GM18520 (cell line): ENCODE measurements at regions not wholly inside any gene's neighbourhood (a gene's known extent, or its start where the extent isn't known, plus 50 kb on each side); places are given as distances from the start of the nearest gene placed in this dataset.
"Not testable (repeated sequence)": the region's sequence is repeated elsewhere in the genome, so short reads cannot be mapped to it uniquely, and the experiment has no call there.

Source experiments
- ATAC-seq: cut with Tn5 transposase; IDR thresholded peaks from one replicate; pipeline ENCODE4 v1.9.1; 2021; ENCODE audit not compliant: unreplicated experiment

DNA sequence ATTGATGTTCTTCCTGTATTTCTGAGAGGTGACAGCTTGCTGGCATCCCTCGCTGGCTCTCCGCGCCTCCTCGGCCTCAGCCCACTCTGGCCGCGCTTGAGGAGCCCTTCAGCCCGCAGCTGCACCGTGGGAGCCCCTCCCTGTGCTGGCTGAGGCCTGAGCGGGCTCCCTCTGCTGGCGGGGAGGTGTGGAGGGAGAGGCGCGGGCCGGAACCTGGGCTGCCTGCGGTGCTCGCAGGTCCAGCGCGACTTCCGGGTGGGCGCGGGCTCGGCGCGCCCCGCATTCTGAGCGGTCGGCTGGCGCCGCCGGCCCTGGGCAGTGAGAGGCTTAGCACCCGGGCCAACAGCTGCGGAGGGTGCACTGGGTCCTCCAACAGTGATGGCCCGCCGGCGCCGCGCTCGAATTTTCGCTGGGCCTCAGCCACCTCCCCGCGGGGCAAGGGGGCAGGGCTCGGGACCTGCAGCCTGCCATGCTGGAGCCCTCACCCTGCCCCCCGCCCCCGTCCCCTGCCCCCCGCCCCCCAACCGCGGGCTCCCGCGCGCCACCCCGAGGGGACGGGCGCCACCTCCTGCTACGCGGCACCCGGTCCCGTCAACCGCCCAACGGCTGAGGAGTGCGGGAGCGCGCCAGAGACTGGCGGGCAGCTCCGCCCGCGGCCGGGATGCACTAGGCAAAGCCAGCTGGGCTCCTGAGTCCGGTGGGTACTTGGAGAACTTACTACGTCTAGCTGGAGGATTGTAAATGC, 1353.4 kb upstream of the CDH18 start:
- peak; percentile 45 for ATAC-seq

DNA sequence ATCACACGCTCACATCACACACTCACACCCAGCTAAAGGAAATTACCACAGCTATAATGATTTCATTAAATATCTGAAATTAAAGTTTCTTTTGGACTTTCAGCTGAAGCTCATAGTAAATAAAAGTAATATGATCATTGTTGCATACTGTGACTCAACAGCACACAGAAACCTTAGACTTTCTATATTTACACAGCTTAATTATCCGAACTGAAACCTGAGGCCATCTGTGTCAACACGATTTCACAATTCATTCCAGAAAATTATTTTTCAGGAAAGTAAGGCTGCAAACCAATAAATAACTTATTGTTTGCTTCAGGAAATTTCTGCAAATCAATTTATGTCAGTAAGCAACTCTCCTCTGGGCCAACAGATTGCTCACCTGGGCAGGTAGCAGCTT, 1352.2 kb upstream of the CDH18 start:
- ATAC-seq: not testable (repeated sequence)

DNA sequence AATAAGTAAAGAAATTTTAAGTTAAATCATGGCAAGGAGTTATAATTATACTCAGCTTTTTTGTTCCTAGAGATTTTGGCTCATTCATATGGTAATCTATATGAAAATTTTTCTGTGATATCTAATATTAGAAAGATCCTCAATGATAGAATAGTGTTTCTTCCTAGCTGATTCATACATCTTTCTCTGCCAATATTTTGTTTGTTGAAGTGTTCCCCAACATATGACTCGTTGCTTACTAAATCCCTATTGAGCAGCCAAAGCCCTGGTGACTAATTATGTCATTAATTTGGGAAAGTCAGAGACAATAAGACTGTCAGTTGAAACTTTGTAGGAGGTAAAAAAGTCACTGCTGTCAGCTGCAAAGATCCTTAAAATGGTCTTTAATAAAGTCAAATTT, 1348.5 kb upstream of the CDH18 start:
- ATAC-seq: not testable (repeated sequence)

DNA sequence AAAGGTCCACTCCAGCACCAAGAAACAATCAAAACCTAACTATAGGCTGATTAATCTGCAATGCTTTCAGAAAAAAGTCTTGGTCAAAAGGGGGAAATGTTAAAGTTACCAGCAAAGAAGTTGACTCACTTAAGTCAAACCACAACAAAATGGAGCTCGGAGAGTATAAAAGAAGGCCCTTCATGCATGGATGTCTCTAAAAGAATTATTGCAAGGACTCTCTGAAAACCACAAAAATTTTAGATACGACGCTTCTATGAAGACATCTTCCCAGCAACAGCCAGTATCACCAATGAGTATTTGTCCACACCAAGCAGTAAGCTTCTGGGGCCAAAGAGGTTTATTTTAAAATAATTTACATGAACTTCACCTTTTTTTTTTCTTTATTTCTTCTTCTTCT, 1327.4 kb upstream of the CDH18 start:
- not testable (repeated sequence) for ATAC-seq

DNA sequence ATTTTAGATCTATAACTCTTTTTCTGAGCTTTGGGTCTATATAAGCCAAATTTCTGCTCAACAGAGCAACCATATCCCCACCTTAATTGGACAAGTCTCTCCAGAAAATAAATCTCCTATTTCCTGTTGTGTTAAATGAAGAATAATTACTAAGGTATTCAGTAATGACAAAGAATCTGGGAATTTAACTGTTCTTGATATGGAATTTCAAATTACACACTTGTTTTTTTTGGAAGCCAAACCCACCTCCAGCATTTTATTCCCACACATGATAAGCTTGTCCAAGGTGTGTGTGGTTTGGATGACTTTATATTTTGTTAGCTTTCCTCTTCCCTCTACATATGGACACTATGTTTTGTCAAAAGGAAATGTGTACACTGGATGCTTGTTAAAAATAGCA, 1313.2 kb upstream of the CDH18 start:
- ATAC-seq: not testable (repeated sequence)

DNA sequence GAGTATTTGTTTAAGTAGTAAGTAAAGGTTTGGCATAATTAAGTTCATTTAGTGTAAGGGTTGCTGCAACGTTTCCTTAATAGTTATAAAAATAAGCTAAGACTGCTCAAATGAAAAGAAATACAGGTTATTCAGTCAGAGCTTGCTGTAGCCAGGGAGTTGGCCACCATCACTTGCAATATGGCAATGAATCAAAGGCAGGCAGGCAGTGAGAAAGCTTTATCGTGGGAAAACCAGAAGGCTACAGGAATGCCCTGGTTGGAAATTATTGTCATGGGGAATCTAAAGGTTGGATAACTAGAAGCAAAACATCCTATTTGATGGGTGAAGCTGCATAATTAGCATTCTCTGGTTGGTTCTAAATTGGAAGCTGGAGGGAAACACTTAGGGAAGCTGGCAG, 1286.4 kb upstream of the CDH18 start:
- ATAC-seq: not testable (repeated sequence)

DNA sequence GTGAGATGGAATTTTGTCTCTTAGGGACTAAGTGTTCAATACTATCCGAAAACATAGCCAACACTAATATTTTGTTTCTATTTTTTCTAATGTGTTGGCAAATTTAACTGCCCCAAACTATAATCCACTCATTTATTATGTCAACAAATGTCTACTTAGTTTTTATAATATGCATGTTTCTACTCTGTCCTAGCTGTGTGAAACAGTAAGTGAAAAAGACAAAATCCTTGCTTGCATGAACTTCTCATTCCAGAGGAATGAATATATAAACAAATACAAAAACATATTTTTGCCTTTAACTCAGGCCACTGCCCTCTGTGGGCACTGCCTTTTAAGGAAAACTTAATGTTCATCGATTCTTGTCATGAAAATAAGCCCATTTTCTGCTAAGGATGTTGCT, 1275.4 kb upstream of the CDH18 start:
- no peak for ATAC-seq

DNA sequence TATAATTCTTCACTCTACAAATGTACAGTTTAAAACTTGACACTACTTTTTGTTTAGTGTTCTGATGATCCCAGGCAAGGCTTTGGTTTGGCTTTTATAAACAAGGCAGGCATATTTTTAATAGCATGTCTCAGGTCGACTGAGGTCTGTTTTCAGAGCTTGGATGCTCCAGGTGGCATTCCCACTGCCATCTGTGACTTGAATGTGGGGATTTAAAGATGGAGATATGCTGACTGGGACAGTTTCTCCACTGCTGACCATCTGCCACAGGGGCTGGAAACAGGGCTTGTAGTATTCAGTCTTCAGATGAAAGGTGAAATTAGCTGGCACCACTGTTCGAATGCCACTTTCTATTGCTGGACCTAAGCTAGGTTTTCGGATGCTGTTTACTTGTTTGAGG, 1266.2 kb upstream of the CDH18 start:
- ATAC-seq: no peak

DNA sequence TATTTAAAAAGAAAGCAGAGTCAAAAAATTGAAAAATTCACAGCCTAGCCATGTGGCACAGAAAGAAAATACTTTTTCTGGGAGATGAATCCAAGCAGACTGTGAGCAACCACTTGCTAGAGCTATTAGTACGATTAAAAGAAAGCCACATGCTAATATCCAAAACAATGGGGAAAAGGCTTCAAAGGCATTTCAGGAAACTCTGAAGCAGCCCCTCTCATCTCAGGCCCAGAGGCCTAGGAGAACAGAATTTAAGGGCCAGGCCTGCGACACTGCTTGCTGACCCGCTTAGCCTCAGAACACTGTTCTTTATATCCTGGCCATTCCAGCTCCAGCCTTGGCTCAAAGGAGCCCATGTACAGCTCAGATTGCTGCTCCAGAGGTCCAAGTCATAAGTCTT, 1257.0 kb upstream of the CDH18 start:
- no peak for ATAC-seq

DNA sequence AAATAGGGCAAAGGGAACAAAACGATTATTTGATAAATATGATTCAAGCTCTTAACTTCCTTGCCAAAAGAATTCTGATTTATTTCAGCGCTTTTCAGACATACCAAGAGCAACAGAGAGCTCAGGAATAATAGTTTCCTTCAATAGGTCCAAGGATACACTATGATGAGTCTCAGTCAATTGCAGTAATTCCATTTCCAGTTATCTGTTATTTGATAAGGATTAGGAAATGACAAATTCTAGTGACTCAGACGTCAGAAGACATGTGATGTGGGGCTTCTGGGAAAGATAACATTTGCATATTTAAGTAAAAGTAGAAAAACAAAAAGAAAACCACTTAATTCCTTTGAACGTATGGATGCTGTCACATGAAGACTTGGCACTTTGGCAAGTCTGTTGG, 1250.8 kb upstream of the CDH18 start:
- ATAC-seq: no peak

DNA sequence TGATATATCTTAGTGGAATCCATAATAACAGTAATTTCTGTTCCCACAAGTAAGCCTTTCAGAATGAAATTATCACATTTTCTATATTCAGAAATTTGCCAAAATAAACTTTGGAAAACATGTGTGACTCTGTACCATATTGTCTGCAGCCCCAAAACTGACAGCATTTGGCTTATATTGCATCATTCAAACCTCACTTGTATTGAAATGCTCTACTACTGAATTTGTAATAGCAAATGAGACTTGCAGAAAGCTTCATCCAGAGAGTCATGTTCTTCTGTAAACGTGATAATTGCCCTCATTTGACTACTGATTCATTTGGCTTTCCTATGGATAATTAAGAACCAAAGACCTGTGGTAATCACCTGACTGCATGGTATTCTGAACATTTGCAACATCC, 1249.5 kb upstream of the CDH18 start:
- ATAC-seq: no peak

DNA sequence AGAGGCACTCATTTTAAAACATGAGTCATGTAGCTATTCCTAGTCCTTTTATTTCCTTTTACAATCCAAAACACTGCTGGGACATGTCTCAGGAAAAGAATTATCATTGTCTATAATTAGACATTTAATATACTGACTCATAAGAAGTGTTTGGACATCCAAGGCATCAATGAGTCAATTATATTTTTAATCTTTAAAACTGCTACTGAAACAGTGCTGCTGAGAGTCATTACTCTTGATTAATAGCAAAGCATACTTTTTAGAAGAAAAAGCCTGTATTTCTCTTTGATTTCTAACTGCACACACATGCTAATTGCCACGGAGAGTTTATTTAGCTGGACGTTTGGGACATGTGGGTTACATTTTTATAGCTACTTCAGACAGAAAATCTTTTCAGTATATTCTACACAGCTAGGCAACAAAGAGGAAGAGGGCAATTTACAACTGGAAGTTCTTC, 1249.0 kb upstream of the CDH18 start:
- ATAC-seq: no peak

DNA sequence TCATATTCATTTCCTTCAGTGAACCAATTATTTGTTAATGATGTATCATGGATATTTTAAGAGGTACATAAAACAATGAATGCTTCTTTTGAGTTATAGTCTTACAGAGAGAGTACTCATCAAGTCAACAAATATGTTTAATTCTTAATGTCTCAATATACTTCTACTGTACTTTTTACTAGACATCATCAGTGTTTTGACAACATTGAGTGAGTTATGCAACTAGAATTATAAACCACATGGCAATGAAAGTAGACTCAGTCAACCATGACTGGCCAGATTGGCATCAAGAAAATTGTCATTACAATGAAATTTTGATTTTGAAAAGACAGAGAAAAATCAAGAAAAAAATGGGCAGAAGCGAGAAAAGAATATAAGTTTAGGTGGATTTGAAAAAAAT, 1248.1 kb upstream of the CDH18 start:
- ATAC-seq: no peak

DNA sequence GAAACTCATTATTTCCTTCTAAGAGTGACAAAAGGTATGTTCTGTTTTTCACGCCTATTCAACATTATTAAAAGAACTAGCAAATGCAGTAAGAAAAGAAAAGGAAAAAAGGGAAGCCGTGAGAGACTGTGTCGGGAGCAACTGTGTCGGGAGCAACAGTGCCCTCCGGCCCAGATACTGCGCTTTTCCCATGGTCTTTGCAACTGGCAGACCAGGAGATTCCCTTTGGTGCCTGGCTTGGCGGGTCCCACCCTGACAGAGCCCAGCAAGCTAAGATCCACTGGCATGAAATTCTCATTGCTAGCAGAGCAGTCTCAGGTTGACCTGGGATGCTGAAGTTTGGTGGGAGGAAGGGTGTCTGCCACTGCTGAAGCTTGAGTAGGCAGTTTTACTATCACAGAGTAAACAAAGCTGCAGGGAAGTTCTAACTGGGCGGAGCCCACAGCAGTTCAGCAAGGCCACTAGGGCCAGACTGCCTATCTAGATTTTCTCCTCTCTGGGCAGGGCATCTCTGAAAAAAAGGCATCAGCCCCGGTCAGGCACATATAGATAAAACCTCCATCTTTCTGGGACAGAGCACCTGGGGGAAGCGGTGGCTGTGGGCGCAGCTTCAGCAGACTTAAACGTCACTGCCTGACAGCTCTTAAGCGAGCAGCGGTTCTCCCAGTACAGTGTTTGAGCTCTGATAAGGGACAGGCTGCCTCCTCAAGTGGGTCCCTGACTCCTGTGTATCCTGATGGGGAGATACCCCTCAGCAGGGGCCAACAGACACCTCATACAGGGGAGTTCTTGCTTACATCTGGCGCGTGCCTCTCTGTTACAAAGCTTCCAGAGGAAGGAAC, 1237.4 kb upstream of the CDH18 start:
- no peak for ATAC-seq

DNA sequence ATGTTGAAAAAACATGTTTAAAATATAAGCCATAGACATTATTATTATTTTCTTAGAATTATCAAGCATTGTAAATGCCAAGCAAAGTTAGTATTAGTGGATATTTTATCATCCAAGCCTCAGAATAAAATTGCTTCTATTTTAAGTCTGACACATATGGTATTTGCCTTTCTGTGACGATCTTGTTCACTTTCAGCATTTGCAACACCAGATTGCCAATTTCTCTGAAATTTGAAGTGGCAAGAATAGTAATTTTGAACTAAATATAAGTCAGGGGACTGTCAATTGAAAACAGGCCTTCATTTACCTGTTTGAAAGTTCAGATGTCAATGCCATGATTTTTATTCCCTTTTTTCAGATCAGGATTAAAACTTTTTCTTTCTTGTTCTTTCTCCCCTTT, 1233.6 kb upstream of the CDH18 start:
- no peak for ATAC-seq

DNA sequence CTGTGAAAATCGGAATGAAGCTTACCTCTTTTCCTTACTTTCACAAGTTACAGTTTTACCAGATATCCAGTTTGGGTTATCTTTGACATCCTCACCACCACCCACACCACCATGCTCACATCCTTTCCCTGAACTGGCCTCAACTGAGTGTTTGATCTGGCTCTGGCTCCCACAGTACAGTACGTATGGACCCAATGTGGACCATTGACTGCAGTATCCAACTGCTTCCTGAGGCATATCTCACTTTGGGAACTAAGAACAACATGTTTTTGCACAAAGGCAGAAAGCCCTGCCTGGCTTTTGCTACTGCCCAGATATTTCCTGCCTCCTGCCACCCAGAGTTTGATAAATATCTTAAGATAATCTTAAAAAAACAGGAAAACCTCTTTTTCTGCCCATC, 1232.0 kb upstream of the CDH18 start:
- ATAC-seq: no peak

DNA sequence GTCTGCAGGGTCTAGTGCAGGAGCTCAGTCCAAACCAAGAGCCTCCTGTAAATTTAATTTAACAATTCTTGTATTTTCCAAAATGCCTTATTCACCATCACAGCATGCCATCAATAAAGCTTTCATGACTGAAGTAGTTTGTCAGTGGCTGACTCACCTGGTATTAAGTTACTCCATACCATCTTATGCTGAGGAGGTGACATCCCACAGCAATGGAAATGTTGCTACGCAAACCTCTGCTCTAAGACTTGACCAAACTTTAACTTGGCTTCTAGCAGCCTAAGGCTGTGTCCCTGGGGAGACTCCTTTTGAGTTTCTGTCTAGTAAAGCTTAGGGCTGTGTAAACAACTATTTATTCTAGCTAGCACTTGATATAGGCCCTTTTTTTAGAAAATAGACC, 1231.3 kb upstream of the CDH18 start:
- ATAC-seq: no peak

DNA sequence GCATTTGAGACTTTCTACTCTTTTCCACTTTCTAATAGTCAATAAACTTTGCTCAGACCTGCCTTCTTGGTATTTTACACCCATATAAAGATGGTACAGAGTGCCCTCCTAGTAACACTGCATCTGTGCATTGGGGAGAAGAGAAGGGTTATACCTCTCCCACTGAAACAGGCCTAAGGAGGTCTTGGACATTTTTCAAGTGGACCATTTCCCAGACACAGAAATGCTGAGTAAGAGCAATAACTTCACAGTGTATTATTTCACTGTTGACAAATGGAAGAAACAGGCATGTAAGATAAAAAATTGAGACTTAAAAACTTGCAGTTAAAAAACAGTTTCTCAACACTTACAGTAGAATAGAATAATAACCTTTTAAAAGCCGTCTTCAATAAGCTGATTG, 1224.0 kb upstream of the CDH18 start:
- no peak for ATAC-seq

DNA sequence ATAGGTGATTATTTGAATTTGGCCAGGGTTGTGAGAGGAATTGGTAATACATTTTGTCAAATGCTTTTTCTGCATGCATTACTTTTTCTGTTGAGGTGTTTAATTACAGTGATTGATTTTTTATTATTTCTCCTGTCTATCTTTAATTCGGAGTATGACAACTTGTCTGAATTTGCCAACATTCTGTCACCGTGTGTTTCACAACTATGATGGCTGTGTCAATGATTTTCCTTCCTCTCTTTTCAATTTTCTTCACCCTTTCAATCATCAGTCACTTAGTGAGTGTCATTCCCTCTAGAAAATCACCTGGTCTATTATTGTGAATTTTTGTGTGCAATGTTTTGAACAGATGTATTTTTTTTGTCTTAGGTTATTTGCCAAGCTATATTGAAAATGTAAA, 1221.4 kb upstream of the CDH18 start:
- no peak for ATAC-seq

DNA sequence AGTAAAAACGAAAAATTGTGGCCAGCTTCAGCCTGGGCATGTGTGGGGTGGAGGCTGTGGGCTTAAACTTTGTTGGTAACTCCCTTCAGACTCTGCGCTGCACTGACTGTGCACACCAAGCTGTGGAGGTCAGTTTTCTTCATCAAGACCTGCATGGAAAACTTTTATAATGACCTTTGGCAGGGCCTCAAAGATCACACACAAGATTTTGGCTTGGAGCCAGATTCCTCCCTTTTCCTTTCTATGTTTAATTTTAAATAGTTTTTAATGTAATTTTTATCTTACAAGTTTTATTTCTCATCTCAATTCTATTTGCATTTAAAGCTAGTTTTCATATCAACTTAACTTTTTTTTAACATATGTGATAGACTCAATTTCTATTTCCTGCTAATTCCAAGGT, 1211.1 kb upstream of the CDH18 start:
- ATAC-seq: no peak

DNA sequence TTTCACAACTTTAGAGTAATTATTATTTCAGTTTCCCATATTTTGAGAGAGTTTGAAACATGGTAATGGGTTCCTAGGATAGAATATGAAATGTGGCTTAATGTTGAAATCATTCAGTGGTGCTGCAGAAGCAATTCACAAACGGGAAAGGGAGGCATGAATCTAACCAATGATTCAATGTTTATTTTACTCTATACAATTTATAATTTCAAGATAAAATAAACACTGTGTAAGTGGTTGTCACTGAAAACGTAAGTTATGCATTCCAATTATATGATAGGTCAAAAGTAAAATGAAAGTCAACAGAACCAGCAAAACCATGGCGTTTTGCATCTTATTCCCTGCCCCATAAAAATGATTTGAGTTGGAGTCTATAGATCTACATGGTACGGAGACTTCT, 1207.1 kb upstream of the CDH18 start:
- ATAC-seq: no peak

DNA sequence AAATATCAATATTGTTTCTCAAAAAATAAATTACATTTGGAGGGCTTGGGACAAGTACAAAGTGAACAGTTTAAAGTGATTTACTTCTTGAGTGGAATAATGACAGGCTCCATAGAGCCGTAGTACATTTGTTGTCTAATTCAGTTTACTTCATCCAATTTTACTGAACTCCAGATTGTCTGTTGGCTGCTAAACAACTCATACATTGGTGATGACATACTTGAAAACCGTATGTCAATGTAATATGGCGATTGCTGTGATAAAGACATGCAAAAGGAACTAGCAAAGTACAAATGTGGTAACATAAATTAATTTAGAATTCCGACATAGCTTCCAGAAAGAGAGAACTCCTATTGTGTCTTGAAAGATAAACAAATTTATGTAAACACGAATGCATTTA, 1197.5 kb upstream of the CDH18 start:
- no peak for ATAC-seq
